ENCODE measurements at regions not wholly inside any gene's neighbourhood (a gene's known extent, or its start where the extent isn't known, plus 50 kb on each side); places are given as distances from the start of the nearest gene placed in this dataset.

GRCh38 chr4:52199574-52200338 lies 148.7 kb downstream of the SPATA18 start:
- Histone ChIP-seq H3K36me3 (no peaks in the 10 kb centered on the region), H3K4me3 (no peak overlapping the region), H3K27me3 (peaks cover 0 to 8% (median 0%) of the 10 kb centered on the region in 9 donors), H3K9me3 (no peaks in the 10 kb centered on the region), H3K4me1 (peaks cover 0 to 3% (median 0%) of the 10 kb centered on the region in 12 donors), H3K27ac (no peak overlapping the region)
- TF ChIP-seq POLR2A (IDR thresholded peaks at IDR 0.05) (no peak), CTCF (IDR thresholded peaks at IDR 0.05) (no peak)
- DNase-seq (no peak), ATAC-seq (no peak)
- intact Hi-C loops (cut with DNase I): no loop called here
- 74 to 91% (median 88%) methylated on average over 3 of the region's 3 CpGs for WGBS, 4 donors

GRCh38 chr4:52200339-52200725 lies 149.2 kb downstream of the SPATA18 start:
- Histone ChIP-seq H3K36me3 (no peaks in the 10 kb centered on the region), H3K27me3 (peaks cover 0 to 8% (median 0%) of the 10 kb centered on the region in 9 donors), H3K27ac (no peak overlapping the region), H3K9me3 (no peaks in the 10 kb centered on the region), H3K4me3 (no peak overlapping the region), H3K4me1 (peaks cover 0 to 3% (median 0%) of the 10 kb centered on the region in 12 donors)
- 78 to 87% (median 81%) methylated on average over 4 of the region's 4 CpGs for WGBS, 4 donors
- DNase-seq (no peak), ATAC-seq (no peak)
- TF ChIP-seq POLR2A (IDR thresholded peaks at IDR 0.05) (no peak), CTCF (IDR thresholded peaks at IDR 0.05) (no peak)
- intact Hi-C loops (cut with DNase I): no loop called here

- intact Hi-C loops (cut with DNase I): no loop called here
- no peak overlapping the region for H3K27ac ChIP-seq
- no peak overlapping the region for H3K4me3 ChIP-seq
- peaks cover 0 to 3% (median 0%) of the 10 kb centered on the region in 12 donors for H3K4me1 ChIP-seq
- H3K36me3 ChIP-seq: no peaks in the 10 kb centered on the region
- 68 to 77% (median 76%) methylated on average over 1 of the region's 1 CpG for WGBS, 4 donors
- DNase-seq (no peak), ATAC-seq (no peak)
- no peak for TF ChIP-seq CTCF (IDR thresholded peaks at IDR 0.05)
- TF ChIP-seq POLR2A (IDR thresholded peaks at IDR 0.05): no peak
- H3K27me3 ChIP-seq: peaks cover 0 to 4% (median 0%) of the 10 kb centered on the region in 9 donors
- no peaks in the 10 kb centered on the region for H3K9me3 ChIP-seq
These were observed 150.6 kb downstream of the SPATA18 start for GRCh38 chr4:52201715-52202114.

- H3K4me3 ChIP-seq: no peak overlapping the region
- 48 to 62% (median 56%) methylated on average over 4 of the region's 4 CpGs for WGBS, 4 donors
- intact Hi-C loops (cut with DNase I): no loop called here
- no peak overlapping the region for H3K27ac ChIP-seq
- H3K27me3 ChIP-seq: peaks cover 0 to 4% (median 0%) of the 10 kb centered on the region in 9 donors
- H3K4me1 ChIP-seq: peaks cover 0 to 3% (median 0%) of the 10 kb centered on the region in 12 donors
- no peaks in the 10 kb centered on the region for H3K36me3 ChIP-seq
- ATAC-seq: peak in 3 of 4 donors; percentile 15 to 58 (median 45)
- TF ChIP-seq CTCF (IDR thresholded peaks at IDR 0.05): no peak
- no peak for TF ChIP-seq POLR2A (IDR thresholded peaks at IDR 0.05)
- no peaks in the 10 kb centered on the region for H3K9me3 ChIP-seq
- DNase-seq: no peak
These were observed 151.2 kb downstream of the SPATA18 start for GRCh38 chr4:52202251-52202779.
